ENCODE measurements at regions not wholly inside any gene's neighbourhood (a gene's known extent, or its start where the extent isn't known, plus 50 kb on each side); places are given as distances from the start of the nearest gene placed in this dataset.

GRCh38 chr20:40257763-40258162 is 431.3 kb downstream of the MAFB start:
- TF ChIP-seq, protein P1, sequence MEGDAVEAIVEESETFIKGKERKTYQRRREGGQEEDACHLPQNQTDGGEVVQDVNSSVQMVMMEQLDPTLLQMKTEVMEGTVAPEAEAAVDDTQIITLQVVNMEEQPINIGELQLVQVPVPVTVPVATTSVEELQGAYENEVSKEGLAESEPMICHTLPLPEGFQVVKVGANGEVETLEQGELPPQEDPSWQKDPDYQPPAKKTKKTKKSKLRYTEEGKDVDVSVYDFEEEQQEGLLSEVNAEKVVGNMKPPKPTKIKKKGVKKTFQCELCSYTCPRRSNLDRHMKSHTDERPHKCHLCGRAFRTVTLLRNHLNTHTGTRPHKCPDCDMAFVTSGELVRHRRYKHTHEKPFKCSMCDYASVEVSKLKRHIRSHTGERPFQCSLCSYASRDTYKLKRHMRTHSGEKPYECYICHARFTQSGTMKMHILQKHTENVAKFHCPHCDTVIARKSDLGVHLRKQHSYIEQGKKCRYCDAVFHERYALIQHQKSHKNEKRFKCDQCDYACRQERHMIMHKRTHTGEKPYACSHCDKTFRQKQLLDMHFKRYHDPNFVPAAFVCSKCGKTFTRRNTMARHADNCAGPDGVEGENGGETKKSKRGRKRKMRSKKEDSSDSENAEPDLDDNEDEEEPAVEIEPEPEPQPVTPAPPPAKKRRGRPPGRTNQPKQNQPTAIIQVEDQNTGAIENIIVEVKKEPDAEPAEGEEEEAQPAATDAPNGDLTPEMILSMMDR (IDR thresholded peaks at IDR 0.05; ENCODE audit: control extremely low read depth, extremely low read depth, low read depth, missing control alignments), result no peak
- POLR2A ChIA-PET, result no interaction called here
- no peak for DNase-seq (ENCODE audit: extremely low spot score)
- CTCF ChIA-PET, result no interaction called here

DNA sequence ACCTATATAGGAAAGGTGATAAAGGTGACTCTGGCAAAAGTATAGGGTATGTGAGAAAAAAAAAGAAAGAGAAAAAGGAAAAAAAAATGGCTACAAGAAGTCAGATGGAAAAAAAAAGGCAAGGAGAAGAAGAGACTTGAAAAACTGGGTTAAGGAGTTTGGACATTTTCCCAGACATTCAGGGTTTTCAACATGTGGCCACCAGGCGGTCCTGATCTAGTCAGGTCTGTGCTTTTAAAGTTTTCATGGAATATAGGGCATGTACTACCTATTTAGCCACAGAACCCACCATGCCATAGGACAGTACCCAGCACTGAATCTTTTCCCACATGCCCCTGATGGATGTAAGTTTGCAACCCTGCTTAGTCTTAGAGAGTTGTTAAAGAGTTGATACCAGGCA is 433.7 kb downstream of the MAFB start:
- ChIA-PET POLR2A (no interaction called here), CTCF (no interaction called here)
- TF ChIP-seq, protein P1 (IDR thresholded peaks at IDR 0.05; ENCODE audit: control extremely low read depth, extremely low read depth, low read depth, missing control alignments), result no peak
- DNase-seq (ENCODE audit: extremely low spot score), result no peak

- CTCF ChIA-PET, result no interaction called here
Measured at GRCh38 chr20:40254023-40254772, 434.8 kb downstream of the MAFB start.

DNA sequence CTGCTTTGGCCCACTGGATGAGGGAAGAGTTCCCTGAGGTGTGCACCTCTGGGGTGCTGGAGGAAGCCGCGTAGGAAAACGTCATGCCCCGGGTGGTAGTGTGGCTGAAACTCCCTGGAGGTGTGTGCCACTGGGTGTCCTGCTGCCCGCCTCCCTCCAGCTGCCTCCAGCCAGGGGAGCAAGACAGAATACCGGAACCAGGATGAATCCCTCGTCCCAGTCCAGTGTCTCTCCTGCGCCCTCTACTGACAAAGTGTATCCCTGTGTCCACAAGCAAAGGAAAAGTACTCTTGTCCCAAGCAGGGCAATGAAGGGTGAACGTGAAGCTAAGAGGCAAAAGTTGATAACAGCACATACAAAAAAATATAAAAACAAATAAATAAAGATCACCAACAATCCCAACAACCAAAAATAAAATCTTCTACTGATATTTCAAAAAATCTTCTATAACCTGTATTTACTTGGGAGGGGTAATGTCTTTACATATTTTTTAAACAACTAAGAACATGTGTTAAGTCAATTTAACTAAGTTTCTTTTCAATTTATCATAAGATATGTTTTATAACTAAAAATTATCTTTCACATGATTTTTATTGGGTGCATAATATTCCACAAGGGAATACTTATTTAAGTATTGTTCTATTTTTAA is 437.6 kb downstream of the MAFB start:
- peak; percentile 40 for DNase-seq (ENCODE audit: extremely low spot score)
- ChIA-PET POLR2A (no interaction called here), CTCF (interaction anchor here (1.0 kb wide), 1 partner anchor 10 kb away, joined by 3 read pairs; no protein-coding TSS in a partner anchor)
- TF ChIP-seq, protein P1 (IDR thresholded peaks at IDR 0.05; ENCODE audit: control extremely low read depth, extremely low read depth, low read depth, missing control alignments), result peak; percentile 40

More at GRCh38 chr20:40254023-40254772, 434.8 kb downstream of the MAFB start:
- DNase-seq (ENCODE audit: extremely low spot score), result no peak
- POLR2A ChIA-PET, result no interaction called here
- TF ChIP-seq, protein P1 (IDR thresholded peaks at IDR 0.05; ENCODE audit: control extremely low read depth, extremely low read depth, low read depth, missing control alignments), result no peak

- ChIA-PET POLR2A (no interaction called here), CTCF (interaction anchor here (1.4 kb wide), 1 partner anchor 355 kb away, joined by 3 read pairs; no protein-coding TSS in a partner anchor)
- DNase-seq (ENCODE audit: extremely low spot score), result no peak
- TF ChIP-seq, protein P1 (IDR thresholded peaks at IDR 0.05; ENCODE audit: control extremely low read depth, extremely low read depth, low read depth, missing control alignments), result no peak
Measured at GRCh38 chr20:40249805-40250204, 439.2 kb downstream of the MAFB start.

GRCh38 chr20:40245829-40246228 is 443.2 kb downstream of the MAFB start:
- TF ChIP-seq, protein P1 (IDR thresholded peaks at IDR 0.05; ENCODE audit: control extremely low read depth, extremely low read depth, low read depth, missing control alignments), result no peak
- ChIA-PET POLR2A (no interaction called here), CTCF (no interaction called here)
- DNase-seq (ENCODE audit: extremely low spot score), result no peak

Measured in GM10248 (cell line).